ENCODE measurements at regions not wholly inside any gene's neighbourhood (a gene's known extent, or its start where the extent isn't known, plus 50 kb on each side); places are given as distances from the start of the nearest gene placed in this dataset.
A peak's percentile ranks its signal among the peaks of the same experiment; 100 is the strongest.
"Not testable (repeated sequence)": the region's sequence is repeated elsewhere in the genome, so short reads cannot be mapped to it uniquely, and the experiment has no call there.

GRCh38 chr6:28802417-28803336, 121.1 kb downstream of the TRIM27 start:
- no peak for DNase-seq (ENCODE audit: low spot score)

DNA sequence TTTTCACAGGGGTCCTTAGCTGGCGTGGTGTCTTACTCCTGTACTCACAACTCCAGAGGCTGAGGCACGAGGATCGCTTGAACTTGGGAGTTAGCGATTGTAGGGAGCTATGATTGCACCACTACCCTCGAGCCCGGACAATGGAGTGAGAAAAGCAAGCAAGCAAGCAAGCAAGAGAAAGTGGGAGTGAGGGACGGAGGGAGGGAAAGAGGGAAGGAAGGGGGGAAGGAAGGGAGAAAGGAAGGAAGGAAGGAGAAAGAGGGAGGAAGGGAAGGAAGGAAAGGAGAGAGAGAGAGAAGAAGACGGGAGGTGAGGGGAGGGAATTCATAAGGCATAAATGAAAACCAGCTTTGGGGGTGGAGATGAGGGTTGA, 120.5 kb downstream of the TRIM27 start:
- no peak for DNase-seq (ENCODE audit: low spot score)

- DNase-seq (ENCODE audit: low spot score), result peak; percentile 48
Measured at GRCh38 chr6:28807682-28808280, 116.0 kb downstream of the TRIM27 start.

- DNase-seq (ENCODE audit: low spot score), result no peak
Measured at GRCh38 chr6:28808383-28808782, 115.4 kb downstream of the TRIM27 start.

GRCh38 chr6:28809947-28810658, 113.7 kb downstream of the TRIM27 start:
- no peak for DNase-seq (ENCODE audit: low spot score)

- DNase-seq (ENCODE audit: low spot score), result no peak
Measured at GRCh38 chr6:28810659-28811053, 113.1 kb downstream of the TRIM27 start.

- DNase-seq (ENCODE audit: low spot score), result no peak
Measured at GRCh38 chr6:28811873-28812272, 111.9 kb downstream of the TRIM27 start.

GRCh38 chr6:28812778-28813569, 110.8 kb downstream of the TRIM27 start:
- no peak for DNase-seq (ENCODE audit: low spot score)

- DNase-seq (ENCODE audit: low spot score), result no peak
Measured at GRCh38 chr6:28814032-28814976, 109.5 kb downstream of the TRIM27 start.

DNA sequence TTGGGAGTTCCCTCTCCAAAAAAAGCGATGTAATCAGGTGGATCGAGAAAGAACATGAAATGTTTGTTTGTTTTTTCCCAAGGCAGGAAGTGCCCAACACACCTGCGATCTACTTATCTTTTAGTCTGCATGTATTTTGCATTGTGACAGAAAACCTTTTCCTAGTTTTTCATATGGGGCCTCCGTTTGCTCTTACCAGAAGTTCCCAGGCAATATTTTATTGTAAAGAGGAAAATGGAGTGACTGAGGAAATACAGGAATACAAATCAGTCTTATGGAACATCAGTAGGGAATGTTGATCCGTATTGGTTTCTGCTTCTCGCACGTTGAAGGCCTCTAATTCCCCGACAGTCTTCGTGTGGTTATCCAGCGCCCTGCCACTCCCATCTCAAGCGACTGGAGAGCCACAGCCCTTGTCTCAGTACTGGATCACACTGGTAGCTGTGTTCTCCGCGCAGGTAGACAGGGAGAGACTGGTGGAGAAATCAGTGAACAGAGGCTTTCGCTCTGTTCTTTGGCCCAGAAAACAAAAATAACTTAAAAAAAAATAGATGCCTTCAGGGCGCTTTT, 107.4 kb downstream of the TRIM27 start:
- no peak for DNase-seq (ENCODE audit: low spot score)

GRCh38 chr6:28816909-28817807, 106.6 kb downstream of the TRIM27 start:
- DNase-seq (ENCODE audit: low spot score), result no peak

GRCh38 chr6:28817808-28818145, 106.0 kb downstream of the TRIM27 start:
- DNase-seq (ENCODE audit: low spot score), result no peak

DNA sequence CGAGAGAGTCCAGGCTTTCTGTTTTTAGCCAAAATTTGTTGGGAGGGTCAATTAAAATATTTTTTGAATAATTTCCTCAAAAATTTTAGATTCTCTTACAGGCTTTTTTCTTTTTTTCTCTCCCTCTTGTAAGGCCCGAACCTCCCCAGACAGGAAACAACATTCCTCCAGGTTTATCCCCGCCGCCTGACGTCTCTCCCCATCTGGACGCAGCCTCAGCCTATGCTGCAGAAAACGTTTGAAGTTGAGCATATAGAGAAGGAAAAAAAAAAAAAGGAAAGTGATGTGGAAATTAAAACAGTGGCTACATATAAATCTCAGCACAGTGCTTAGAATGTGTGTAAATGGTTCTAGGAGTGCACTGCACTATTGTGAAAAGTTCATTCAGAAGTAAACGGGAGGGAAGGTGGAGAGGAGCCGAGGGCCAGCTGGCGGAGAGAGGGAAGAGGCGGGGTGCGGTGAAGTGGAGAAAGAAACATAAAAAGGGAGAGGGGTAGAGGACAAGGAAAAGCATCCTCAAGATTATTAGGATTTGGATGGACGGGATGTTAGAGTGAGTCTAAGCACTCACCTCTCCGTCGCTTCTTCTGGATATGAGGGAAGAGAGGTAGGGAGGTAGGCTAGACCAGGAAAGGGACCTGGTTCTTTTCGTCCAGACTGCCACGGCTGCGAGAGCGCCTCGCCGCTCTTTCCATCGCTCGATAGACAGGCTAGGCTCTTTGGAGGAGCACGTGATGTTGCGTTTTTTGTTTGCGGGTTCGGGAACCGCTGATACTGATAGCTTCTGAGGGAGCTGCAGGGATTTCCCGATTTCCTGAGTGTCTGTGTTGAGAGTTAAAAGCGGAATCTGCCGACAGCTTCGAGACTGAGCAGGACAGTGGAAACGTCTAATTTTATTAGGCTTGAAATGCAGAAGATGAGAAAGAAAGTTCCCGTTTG, 98.7 kb downstream of the TRIM27 start:
- DNase-seq (ENCODE audit: low spot score), result no peak

- no peak for DNase-seq (ENCODE audit: low spot score)
Measured at GRCh38 chr6:28825732-28826293, 98.0 kb downstream of the TRIM27 start.

- DNase-seq (ENCODE audit: low spot score), result not testable (repeated sequence)
Measured at GRCh38 chr6:28831683-28832082, 92.1 kb downstream of the TRIM27 start.

- DNase-seq (ENCODE audit: low spot score), result not testable (repeated sequence)
Measured at GRCh38 chr6:28836703-28837102, 87.1 kb downstream of the TRIM27 start.

DNA sequence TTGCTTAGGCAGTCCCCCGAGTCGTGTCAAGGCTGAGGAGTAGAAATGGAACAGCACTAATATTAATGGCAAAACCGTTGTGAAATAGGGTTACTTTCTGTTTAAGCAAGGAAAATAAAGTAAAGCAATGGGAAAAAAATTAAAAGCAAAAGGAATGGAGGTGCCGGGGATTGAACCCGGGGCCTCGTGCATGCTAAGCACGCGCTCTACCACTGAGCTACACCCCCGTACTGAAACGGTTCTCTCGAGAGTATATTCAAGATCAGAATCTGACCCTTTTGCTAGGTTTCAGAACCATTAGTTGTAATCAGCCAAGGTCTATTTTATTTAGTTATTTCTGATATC, 85.5 kb downstream of the TRIM27 start:
- DNase-seq (ENCODE audit: low spot score), result peak; percentile 88

Measured in umbilical cord (tissue), 1 donor.